Astrocyte of the spinal cord (primary cell): ENCODE measurements at regions not wholly inside any gene's neighbourhood (a gene's known extent, or its start where the extent isn't known, plus 50 kb on each side); places are given as distances from the start of the nearest gene placed in this dataset.
A peak's percentile ranks its signal among the peaks of the same experiment; 100 is the strongest.

ENCODE experiments used
- DNase-seq: peaks from one replicate; pipeline ENCODE4 v3.0.0; 2011; ENCODE audit warnings: low read depth, low spot score
- H3K4me3 ChIP-seq: 2 replicates; pipeline ENCODE4 v1.5.1; 2011; ENCODE audit warnings: low read depth, mild to moderate bottlenecking, low read length, moderate library complexity
- in situ Hi-C: cut with HindIII; loops from 2 replicates; pipeline ENCODE4 v1.10.0; 2017; ENCODE audit warnings: low sequenced_read_pairs
- TF ChIP-seq, protein P1 (sequence below): IDR thresholded peaks from 2 replicates; pipeline ENCODE4 v1.5.1; 2012; ENCODE audit warnings: low read depth, mild to moderate bottlenecking, low read length, inconsistent platforms

- in situ Hi-C loops: no loop called here
- TF ChIP-seq, protein P1, sequence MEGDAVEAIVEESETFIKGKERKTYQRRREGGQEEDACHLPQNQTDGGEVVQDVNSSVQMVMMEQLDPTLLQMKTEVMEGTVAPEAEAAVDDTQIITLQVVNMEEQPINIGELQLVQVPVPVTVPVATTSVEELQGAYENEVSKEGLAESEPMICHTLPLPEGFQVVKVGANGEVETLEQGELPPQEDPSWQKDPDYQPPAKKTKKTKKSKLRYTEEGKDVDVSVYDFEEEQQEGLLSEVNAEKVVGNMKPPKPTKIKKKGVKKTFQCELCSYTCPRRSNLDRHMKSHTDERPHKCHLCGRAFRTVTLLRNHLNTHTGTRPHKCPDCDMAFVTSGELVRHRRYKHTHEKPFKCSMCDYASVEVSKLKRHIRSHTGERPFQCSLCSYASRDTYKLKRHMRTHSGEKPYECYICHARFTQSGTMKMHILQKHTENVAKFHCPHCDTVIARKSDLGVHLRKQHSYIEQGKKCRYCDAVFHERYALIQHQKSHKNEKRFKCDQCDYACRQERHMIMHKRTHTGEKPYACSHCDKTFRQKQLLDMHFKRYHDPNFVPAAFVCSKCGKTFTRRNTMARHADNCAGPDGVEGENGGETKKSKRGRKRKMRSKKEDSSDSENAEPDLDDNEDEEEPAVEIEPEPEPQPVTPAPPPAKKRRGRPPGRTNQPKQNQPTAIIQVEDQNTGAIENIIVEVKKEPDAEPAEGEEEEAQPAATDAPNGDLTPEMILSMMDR: no peak
- H3K4me3 ChIP-seq: no peak overlapping the region
- no peak for DNase-seq
Measured at GRCh38 chr2:203648273-203648672, 58.2 kb upstream of the CD28 start.

DNA sequence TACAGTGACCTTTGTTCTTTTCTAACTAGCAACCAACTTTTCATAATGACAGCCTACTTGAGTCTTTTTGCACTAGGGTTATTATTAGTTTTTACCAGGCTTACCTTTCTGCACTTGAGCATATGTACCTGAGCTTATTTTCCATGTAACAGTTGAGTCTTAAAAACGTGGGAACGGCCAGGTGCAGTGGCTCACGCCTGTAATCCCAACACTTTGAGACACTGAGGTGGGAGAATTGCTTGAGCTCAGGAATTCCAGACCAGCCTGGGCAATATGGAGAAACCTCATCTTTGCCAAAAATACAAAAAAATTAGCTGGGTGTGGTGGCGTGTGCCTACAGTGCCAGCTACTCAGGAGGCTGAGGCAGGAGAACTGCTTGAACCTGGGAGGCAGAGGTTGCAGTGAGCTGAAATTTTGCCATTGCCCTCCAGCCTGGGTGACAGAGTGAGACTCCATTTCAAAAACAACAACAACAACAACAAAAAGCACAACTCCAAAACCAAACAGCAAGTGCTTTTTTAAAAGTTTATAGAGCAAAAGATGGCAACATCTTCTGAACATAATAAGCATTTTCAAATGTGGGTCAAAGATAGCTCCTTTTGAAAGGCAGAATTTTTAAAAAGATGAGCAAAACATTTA lies 57.1 kb upstream of the CD28 start:
- no peak overlapping the region for H3K4me3 ChIP-seq
- TF ChIP-seq, protein P1: no peak
- DNase-seq: no peak
- in situ Hi-C loops: no loop called here

GRCh38 chr2:203650860-203651613 lies 55.4 kb upstream of the CD28 start:
- in situ Hi-C loops: no loop called here
- TF ChIP-seq, protein P1: peak; percentile 12
- no peak overlapping the region for H3K4me3 ChIP-seq
- peak; percentile 67 for DNase-seq

GRCh38 chr2:203651621-203652020 lies 54.8 kb upstream of the CD28 start:
- TF ChIP-seq, protein P1: no peak

GRCh38 chr2:203654826-203655225 lies 51.6 kb upstream of the CD28 start:
- TF ChIP-seq, protein P1: no peak

More at GRCh38 chr2:203651621-203652020, 54.8 kb upstream of the CD28 start:
- H3K4me3 ChIP-seq: no peak overlapping the region
- in situ Hi-C loops: no loop called here
- no peak for DNase-seq

GRCh38 chr2:203656522-203657287 lies 49.7 kb upstream of the CD28 start:
- TF ChIP-seq, protein P1: no peak
- no peak for DNase-seq
- in situ Hi-C loops: no loop called here
- no peak overlapping the region for H3K4me3 ChIP-seq

More at GRCh38 chr2:203654826-203655225, 51.6 kb upstream of the CD28 start:
- H3K4me3 ChIP-seq: no peak overlapping the region
- no peak for DNase-seq
- in situ Hi-C loops: no loop called here
